HG03025 (cell line): ENCODE measurements at regions not wholly inside any gene's neighbourhood (a gene's known extent, or its start where the extent isn't known, plus 50 kb on each side); places are given as distances from the start of the nearest gene placed in this dataset.
"Not testable (repeated sequence)": the region's sequence is repeated elsewhere in the genome, so short reads cannot be mapped to it uniquely, and the experiment has no call there.

Experiments
- ATAC-seq: cut with Tn5 transposase; IDR thresholded peaks from one replicate; pipeline ENCODE4 v1.9.1; 2021; ENCODE audit warnings: mild to moderate bottlenecking, moderate library complexity; ENCODE audit not compliant: unreplicated experiment, low FRiP score

- no peak for ATAC-seq
Observed at GRCh38 chrX:39692796-39693195, 405.0 kb downstream of the BCOR start.

GRCh38 chrX:39693298-39693697 lies 404.5 kb downstream of the BCOR start:
- ATAC-seq: no peak

- ATAC-seq: not testable (repeated sequence)
Observed at GRCh38 chrX:39702636-39703035, 395.1 kb downstream of the BCOR start.

GRCh38 chrX:39703307-39703706 lies 394.5 kb downstream of the BCOR start:
- ATAC-seq: no peak

- ATAC-seq: no peak
Observed at GRCh38 chrX:39704590-39704989, 393.2 kb downstream of the BCOR start.

GRCh38 chrX:39705290-39705689 lies 392.5 kb downstream of the BCOR start:
- no peak for ATAC-seq

GRCh38 chrX:39709364-39709763 lies 388.4 kb downstream of the BCOR start:
- ATAC-seq: no peak

- ATAC-seq: no peak
Observed at GRCh38 chrX:39709812-39710211, 387.9 kb downstream of the BCOR start.

- no peak for ATAC-seq
Observed at GRCh38 chrX:39710776-39711175, 387.0 kb downstream of the BCOR start.

- no peak for ATAC-seq
Observed at GRCh38 chrX:39714471-39714870, 383.3 kb downstream of the BCOR start.

GRCh38 chrX:39716401-39716800 lies 381.4 kb downstream of the BCOR start:
- ATAC-seq: no peak

GRCh38 chrX:39716802-39717540 lies 380.8 kb downstream of the BCOR start:
- no peak for ATAC-seq

- no peak for ATAC-seq
Observed at GRCh38 chrX:39718981-39719380, 378.8 kb downstream of the BCOR start.

GRCh38 chrX:39720945-39721344 lies 376.8 kb downstream of the BCOR start:
- ATAC-seq: no peak

GRCh38 chrX:39721566-39722279 lies 376.0 kb downstream of the BCOR start:
- no peak for ATAC-seq

GRCh38 chrX:39724544-39724943 lies 373.2 kb downstream of the BCOR start:
- no peak for ATAC-seq

GRCh38 chrX:39725114-39725513 lies 372.6 kb downstream of the BCOR start:
- no peak for ATAC-seq

- no peak for ATAC-seq
Observed at GRCh38 chrX:39725928-39726619, 371.7 kb downstream of the BCOR start.

- no peak for ATAC-seq
Observed at GRCh38 chrX:39726771-39727170, 371.0 kb downstream of the BCOR start.

GRCh38 chrX:39728025-39728424 lies 369.7 kb downstream of the BCOR start:
- no peak for ATAC-seq

GRCh38 chrX:39728852-39729598 lies 368.7 kb downstream of the BCOR start:
- ATAC-seq: no peak
